Fibroblast of skin of left biceps (primary cell): ENCODE measurements at regions not wholly inside any gene's neighbourhood (a gene's known extent, or its start where the extent isn't known, plus 50 kb on each side); places are given as distances from the start of the nearest gene placed in this dataset.

Experiments used
- DNase-seq, 2 experiments: peaks; one replicate each; pipeline ENCODE4 v3.0.0-alpha.2; 2013; ENCODE audit warnings: low read depth in 2 of 2

DNA sequence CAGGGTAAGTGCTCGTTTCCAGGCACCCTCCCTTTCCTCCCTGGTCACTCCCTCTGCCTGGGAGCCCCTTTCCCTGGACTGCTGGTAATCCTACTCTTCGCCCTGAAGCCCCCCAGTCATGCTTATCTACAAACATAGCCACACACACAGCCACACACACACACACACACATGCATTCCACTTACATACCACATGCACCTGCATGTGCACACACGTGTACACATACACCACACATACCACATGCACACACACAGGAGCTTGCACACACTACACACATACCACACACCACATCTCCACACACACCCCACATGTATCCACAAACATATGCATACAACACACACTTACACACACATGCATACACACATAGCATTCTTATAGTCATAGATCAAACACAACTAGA lies 358.5 kb downstream of the GADD45G start:
- no peak for DNase-seq

GRCh38 chr9:89967527-89967926 lies 362.7 kb downstream of the GADD45G start:
- no peak for DNase-seq

DNA sequence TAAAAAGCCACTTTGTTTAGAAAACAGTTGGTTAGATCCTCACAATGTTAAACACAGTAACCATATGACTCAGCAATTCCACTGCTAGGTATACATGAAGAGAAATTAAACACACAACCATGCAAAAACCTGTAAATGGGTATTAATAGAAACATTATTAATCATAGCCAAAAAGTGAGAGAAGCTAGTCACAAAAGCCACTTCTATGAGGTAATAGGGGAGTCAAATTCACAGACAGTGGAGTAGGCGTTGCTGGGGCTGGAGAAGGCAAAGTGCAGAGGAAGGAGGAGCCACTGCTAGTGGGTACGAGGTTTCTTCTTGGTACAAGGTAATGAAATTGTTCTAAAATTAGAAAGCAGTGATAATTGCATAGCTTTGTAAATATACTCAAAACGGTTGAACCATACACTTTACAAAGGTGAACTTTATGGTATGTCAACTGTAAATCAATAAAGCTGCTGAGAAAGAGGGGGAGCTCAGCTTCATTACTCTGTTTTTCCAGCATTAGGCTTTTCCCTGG lies 364.4 kb downstream of the GADD45G start:
- no peak for DNase-seq

- no peak for DNase-seq
Observed at GRCh38 chr9:89969881-89970639, 365.2 kb downstream of the GADD45G start.

DNA sequence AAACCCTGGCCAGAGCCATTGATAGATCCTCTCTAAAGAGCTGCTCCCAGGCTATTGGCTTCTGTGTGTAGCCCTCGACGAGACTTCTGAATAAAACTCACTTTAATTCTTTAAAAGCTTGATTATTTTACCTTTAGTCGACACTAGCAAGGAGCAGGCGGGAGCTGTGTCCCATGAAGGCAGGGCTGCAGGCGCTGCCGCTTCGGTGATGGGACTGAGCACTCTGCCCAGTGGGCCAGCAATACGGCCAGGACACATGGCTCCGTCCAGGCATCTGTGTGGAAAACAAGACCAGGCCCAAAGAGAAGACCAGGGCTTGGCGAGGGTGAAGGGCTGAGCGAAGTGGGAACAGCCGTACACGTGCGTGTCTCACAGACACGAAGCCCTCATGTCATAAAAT lies 365.9 kb downstream of the GADD45G start:
- DNase-seq, result no peak

- DNase-seq, result no peak
Observed at GRCh38 chr9:89972535-89972934, 367.7 kb downstream of the GADD45G start.

DNA sequence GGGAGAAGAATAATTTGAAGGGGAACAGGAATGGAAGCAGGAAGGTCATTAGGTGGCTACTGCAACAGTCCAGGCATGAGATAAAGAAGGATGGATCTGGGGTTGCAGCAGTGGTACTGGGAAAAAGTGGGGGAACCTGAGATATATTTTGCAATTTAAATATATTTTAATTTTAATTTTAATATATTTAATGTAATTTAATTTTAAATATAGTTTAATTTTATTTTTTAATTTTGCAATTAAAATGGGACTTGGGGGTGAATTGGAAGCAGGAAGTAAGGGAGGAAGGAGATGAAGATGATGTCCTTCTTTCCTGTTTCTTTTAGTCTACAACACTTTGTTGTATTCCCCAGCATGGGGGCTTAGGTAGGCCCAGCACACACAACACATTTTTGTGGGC lies 369.8 kb downstream of the GADD45G start:
- no peak for DNase-seq

GRCh38 chr9:89975024-89975423 lies 370.2 kb downstream of the GADD45G start:
- DNase-seq, result no peak

GRCh38 chr9:89975630-89976029 lies 370.8 kb downstream of the GADD45G start:
- DNase-seq, result no peak

GRCh38 chr9:89978185-89978584 lies 373.4 kb downstream of the GADD45G start:
- DNase-seq, result no peak

GRCh38 chr9:89980600-89980999 lies 375.8 kb downstream of the GADD45G start:
- no peak for DNase-seq

GRCh38 chr9:89982016-89982415 lies 377.2 kb downstream of the GADD45G start:
- no peak for DNase-seq

DNA sequence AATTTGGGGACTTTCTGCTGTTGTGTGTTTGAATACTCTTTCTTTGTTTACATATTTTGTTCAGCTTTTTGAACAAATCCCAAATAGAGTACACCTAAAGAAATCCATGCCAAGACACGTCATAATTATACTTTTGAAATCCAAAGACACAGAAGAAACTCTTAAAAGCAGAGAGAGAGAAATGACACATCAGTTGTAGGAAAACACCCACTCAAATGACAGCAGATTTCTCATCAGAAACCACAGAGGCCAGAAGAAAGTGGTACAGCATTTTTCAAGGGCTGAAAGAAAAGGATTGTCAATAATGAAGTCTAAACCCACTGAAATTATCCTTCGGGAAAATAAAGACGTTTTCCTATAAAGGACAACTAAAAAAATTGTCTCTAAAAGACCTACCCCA lies 378.6 kb downstream of the GADD45G start:
- no peak for DNase-seq

- DNase-seq, result peak; percentile 59 to 70
Observed at GRCh38 chr9:89984214-89984613, 379.4 kb downstream of the GADD45G start.

- DNase-seq, result no peak
Observed at GRCh38 chr9:89985068-89985467, 380.3 kb downstream of the GADD45G start.

DNA sequence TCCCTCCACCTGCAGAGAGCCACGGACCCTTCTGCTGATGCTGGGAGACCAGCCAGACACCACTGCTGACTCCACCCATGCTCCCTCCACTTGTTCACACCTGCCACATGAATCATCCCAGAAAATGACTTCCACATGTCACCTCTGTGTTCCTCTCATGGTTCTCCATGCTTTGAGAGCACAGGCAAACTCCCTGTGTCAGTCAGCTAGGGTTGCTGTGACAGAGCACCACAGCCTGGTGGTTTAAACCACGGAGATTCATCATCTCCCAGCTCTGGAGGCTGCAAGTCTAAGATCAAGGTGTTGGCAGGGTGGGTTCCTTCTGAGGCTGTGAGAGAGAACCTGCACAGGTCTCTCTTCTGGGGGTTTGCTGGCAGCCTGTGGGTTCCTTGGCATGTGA lies 381.4 kb downstream of the GADD45G start:
- DNase-seq, result no peak

DNA sequence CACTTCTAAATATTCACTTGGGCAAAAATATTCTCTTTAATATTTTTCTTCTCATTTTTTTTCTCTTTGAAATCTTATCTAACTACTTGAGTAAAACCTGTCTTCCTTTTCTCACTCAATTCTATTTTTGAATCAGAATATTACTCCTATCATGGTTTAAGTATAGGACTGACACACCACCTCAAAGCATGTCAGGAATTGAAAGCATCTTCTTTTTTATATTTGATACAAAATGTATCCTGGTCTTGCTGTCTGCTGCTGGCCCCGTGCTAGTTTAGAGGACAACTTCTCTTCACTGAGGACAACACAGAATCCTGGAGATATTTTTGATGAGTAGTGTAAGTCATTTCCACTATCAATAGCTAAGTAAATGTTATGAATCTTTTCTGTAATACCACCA lies 383.6 kb downstream of the GADD45G start:
- no peak for DNase-seq

- DNase-seq, result no peak
Observed at GRCh38 chr9:89991204-89991790, 386.5 kb downstream of the GADD45G start.

DNA sequence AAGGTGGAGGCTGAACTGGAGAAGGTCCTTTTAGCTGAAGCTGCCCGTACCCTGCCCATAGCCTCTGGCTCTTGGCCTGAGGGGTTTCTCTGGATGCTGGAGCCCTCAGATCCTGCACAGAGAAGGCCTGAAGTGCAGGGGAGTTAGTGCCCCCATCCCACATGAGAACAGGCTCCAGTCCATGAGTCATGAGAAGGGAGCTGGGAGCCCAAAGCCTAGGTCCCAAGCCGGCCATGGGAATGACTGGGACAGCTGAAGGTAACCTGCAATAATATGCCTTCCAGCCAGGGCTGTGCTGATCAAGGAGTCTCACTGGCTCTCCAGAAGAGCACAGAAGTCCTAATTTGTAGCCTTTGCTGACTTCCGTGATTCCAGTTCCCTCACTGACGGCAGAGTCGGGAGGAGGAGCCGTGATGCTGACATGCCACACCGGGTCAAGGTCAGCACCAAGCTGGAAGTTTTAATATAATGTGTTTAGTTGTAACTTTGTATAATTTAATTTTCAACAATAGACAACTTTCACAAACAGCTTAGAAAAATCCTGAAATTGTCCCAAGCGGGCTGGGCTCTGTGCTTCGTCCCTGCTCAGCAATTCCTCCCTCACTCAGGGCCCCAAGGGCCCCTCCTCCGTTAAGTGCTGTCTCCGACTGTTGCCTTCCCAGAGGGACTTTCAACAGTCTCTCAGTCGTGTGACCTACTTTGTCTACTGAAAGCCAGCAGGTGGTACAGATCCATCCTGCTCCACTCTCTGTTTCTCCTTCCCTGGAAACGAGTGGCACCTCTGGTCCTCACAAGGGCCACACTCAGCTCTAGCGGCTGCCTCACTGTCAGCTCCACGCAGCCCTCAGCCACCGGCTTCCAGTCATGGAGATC lies 387.8 kb downstream of the GADD45G start:
- no peak for DNase-seq

GRCh38 chr9:89993678-89994630 lies 389.1 kb downstream of the GADD45G start:
- DNase-seq, result no peak

GRCh38 chr9:89994988-89995613 lies 390.3 kb downstream of the GADD45G start:
- DNase-seq, result no peak
